Activated CD4-positive, CD25-positive, alpha-beta regulatory T cell treated with anti-CD3 and anti-CD28 coated beads, Interleukin-2, amount 50 U/mL, for 24 hours (primary cell): ENCODE measurements at regions not wholly inside any gene's neighbourhood (a gene's known extent, or its start where the extent isn't known, plus 50 kb on each side); places are given as distances from the start of the nearest gene placed in this dataset.

Source experiments
- ATAC-seq, 2 donors: fragments of 150-1000 bp; cut with Tn5 transposase; one replicate each; pipeline ENCODE4 v1.10.0; 2021; ENCODE audit warnings: mild to moderate bottlenecking in 1 of 2, moderate library complexity in 1 of 2

GRCh38 chr11:86726118-86726753 lies 53.8 kb upstream of the ME3 start:
- ATAC-seq, result no peak

GRCh38 chr11:86724137-86724536 lies 51.7 kb upstream of the ME3 start:
- no peak for ATAC-seq

- ATAC-seq, result no peak
Measured at GRCh38 chr11:86723281-86723680, 50.9 kb upstream of the ME3 start.

GRCh38 chr11:86722748-86723147 lies 50.3 kb upstream of the ME3 start:
- no peak for ATAC-seq
